ENCODE measurements at regions not wholly inside any gene's neighbourhood (a gene's known extent, or its start where the extent isn't known, plus 50 kb on each side); places are given as distances from the start of the nearest gene placed in this dataset.
"Not testable (repeated sequence)": the region's sequence is repeated elsewhere in the genome, so short reads cannot be mapped to it uniquely, and the experiment has no call there.

- H3K4me2 ChIP-seq (ENCODE audit: low read length); H3K27me3 ChIP-seq (ENCODE audit: insufficient read depth, low read depth, low read length); H3K9ac ChIP-seq (ENCODE audit: low read length); H3K79me2 ChIP-seq (replicated peaks; ENCODE audit: insufficient read depth, low read length); H3K27ac ChIP-seq (ENCODE audit: low read length); H3K9me2 ChIP-seq (ENCODE audit: insufficient read depth, low read length); H3K36me3 ChIP-seq (ENCODE audit: insufficient read depth, low read length); H3F3A ChIP-seq (ENCODE audit: insufficient read depth, low read length, poor library complexity, severe bottlenecking); H4K20me1 ChIP-seq (ENCODE audit: insufficient read depth); H2AFZ ChIP-seq (ENCODE audit: low read depth, low read length); H3K9me3 ChIP-seq (ENCODE audit: low read length); H3K4me3 ChIP-seq (ENCODE audit: low read length): not testable (repeated sequence)
These were observed 208.8 kb downstream of the LAT start for GRCh38 chr16:29193634-29194033.

DNA sequence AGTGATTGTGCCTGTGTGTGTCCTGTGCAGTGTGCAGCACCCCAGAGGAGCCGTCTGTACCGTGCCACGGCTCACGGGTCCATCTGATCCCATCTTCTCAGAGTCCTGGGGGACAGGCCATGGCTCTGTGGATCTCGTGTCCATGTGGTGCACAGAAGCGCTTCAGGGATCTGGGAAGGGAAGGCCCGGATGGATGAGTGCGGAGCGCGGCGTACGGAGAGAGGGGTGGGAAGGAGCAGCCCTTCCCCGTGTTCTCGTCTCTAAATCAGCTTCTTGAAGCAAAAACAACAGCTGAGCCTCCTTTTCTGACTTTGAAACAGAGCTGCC, 208.4 kb downstream of the LAT start:
- not testable (repeated sequence) for H2AFZ ChIP-seq (ENCODE audit: low read depth, low read length); H3K27ac ChIP-seq (ENCODE audit: low read length); H3F3A ChIP-seq (ENCODE audit: insufficient read depth, low read length, poor library complexity, severe bottlenecking); H3K9ac ChIP-seq (ENCODE audit: low read length); H3K79me2 ChIP-seq (replicated peaks; ENCODE audit: insufficient read depth, low read length); H3K9me3 ChIP-seq (ENCODE audit: low read length); H3K36me3 ChIP-seq (ENCODE audit: insufficient read depth, low read length); H4K20me1 ChIP-seq (ENCODE audit: insufficient read depth); H3K4me3 ChIP-seq (ENCODE audit: low read length); H3K4me2 ChIP-seq (ENCODE audit: low read length); H3K9me2 ChIP-seq (ENCODE audit: insufficient read depth, low read length); H3K27me3 ChIP-seq (ENCODE audit: insufficient read depth, low read depth, low read length)

GRCh38 chr16:29192329-29193247, 207.7 kb downstream of the LAT start:
- no peaks in the 10 kb centered on the region for H3K36me3 ChIP-seq (ENCODE audit: insufficient read depth, low read length)
- no peaks in the 10 kb centered on the region for H3F3A ChIP-seq (ENCODE audit: insufficient read depth, low read length, poor library complexity, severe bottlenecking)
- no peaks in the 10 kb centered on the region for H3K9me2 ChIP-seq (ENCODE audit: insufficient read depth, low read length)
- H3K9ac ChIP-seq (ENCODE audit: low read length), result no peak overlapping the region
- H2AFZ ChIP-seq (ENCODE audit: low read depth, low read length), result no peak overlapping the region
- no peak overlapping the region for H3K4me3 ChIP-seq (ENCODE audit: low read length)
- no peak overlapping the region for H3K27ac ChIP-seq (ENCODE audit: low read length)
- no peaks in the 10 kb centered on the region for H3K9me3 ChIP-seq (ENCODE audit: low read length)
- no peaks in the 10 kb centered on the region for H3K79me2 ChIP-seq (replicated peaks; ENCODE audit: insufficient read depth, low read length)
- H4K20me1 ChIP-seq (ENCODE audit: insufficient read depth), result no peaks in the 10 kb centered on the region
- TF ChIP-seq MXI1 (conservative IDR thresholded peaks at IDR 0.05; ENCODE audit: poor library complexity, severe bottlenecking), result no peak
- TF ChIP-seq, protein P1, sequence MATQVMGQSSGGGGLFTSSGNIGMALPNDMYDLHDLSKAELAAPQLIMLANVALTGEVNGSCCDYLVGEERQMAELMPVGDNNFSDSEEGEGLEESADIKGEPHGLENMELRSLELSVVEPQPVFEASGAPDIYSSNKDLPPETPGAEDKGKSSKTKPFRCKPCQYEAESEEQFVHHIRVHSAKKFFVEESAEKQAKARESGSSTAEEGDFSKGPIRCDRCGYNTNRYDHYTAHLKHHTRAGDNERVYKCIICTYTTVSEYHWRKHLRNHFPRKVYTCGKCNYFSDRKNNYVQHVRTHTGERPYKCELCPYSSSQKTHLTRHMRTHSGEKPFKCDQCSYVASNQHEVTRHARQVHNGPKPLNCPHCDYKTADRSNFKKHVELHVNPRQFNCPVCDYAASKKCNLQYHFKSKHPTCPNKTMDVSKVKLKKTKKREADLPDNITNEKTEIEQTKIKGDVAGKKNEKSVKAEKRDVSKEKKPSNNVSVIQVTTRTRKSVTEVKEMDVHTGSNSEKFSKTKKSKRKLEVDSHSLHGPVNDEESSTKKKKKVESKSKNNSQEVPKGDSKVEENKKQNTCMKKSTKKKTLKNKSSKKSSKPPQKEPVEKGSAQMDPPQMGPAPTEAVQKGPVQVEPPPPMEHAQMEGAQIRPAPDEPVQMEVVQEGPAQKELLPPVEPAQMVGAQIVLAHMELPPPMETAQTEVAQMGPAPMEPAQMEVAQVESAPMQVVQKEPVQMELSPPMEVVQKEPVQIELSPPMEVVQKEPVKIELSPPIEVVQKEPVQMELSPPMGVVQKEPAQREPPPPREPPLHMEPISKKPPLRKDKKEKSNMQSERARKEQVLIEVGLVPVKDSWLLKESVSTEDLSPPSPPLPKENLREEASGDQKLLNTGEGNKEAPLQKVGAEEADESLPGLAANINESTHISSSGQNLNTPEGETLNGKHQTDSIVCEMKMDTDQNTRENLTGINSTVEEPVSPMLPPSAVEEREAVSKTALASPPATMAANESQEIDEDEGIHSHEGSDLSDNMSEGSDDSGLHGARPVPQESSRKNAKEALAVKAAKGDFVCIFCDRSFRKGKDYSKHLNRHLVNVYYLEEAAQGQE (IDR thresholded peaks at IDR 0.05; ENCODE audit: borderline replicate concordance), result no peak
- TF ChIP-seq, protein P2, sequence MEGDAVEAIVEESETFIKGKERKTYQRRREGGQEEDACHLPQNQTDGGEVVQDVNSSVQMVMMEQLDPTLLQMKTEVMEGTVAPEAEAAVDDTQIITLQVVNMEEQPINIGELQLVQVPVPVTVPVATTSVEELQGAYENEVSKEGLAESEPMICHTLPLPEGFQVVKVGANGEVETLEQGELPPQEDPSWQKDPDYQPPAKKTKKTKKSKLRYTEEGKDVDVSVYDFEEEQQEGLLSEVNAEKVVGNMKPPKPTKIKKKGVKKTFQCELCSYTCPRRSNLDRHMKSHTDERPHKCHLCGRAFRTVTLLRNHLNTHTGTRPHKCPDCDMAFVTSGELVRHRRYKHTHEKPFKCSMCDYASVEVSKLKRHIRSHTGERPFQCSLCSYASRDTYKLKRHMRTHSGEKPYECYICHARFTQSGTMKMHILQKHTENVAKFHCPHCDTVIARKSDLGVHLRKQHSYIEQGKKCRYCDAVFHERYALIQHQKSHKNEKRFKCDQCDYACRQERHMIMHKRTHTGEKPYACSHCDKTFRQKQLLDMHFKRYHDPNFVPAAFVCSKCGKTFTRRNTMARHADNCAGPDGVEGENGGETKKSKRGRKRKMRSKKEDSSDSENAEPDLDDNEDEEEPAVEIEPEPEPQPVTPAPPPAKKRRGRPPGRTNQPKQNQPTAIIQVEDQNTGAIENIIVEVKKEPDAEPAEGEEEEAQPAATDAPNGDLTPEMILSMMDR (IDR thresholded peaks at IDR 0.05; ENCODE audit: poor library complexity, severe bottlenecking), result no peak
- no peak for TF ChIP-seq TAF1 (IDR thresholded peaks at IDR 0.05; ENCODE audit: low read depth)
- TF ChIP-seq SMC3 (conservative IDR thresholded peaks at IDR 0.05; ENCODE audit: poor library complexity), result no peak
- no peak for TF ChIP-seq EZH2 (IDR thresholded peaks at IDR 0.05; ENCODE audit: borderline replicate concordance, insufficient read depth, low read length, poor library complexity, severe bottlenecking)
- TF ChIP-seq POLR2AphosphoS5 (IDR thresholded peaks at IDR 0.05), result no peak
- no peak for TF ChIP-seq RAD21 (conservative IDR thresholded peaks at IDR 0.05)
- no peak for TF ChIP-seq EP300 (conservative IDR thresholded peaks at IDR 0.05; ENCODE audit: poor library complexity, severe bottlenecking)
- no peak overlapping the region for H3K4me2 ChIP-seq (ENCODE audit: low read length)
- no peaks in the 10 kb centered on the region for H3K27me3 ChIP-seq (ENCODE audit: insufficient read depth, low read depth, low read length)

GRCh38 chr16:29191636-29192180, 206.9 kb downstream of the LAT start:
- H3K27ac ChIP-seq (ENCODE audit: low read length); H3F3A ChIP-seq (ENCODE audit: insufficient read depth, low read length, poor library complexity, severe bottlenecking); H3K4me3 ChIP-seq (ENCODE audit: low read length); H3K36me3 ChIP-seq (ENCODE audit: insufficient read depth, low read length); H3K27me3 ChIP-seq (ENCODE audit: insufficient read depth, low read depth, low read length); H3K9me3 ChIP-seq (ENCODE audit: low read length); H3K9ac ChIP-seq (ENCODE audit: low read length); H3K79me2 ChIP-seq (replicated peaks; ENCODE audit: insufficient read depth, low read length); H3K4me2 ChIP-seq (ENCODE audit: low read length); H3K9me2 ChIP-seq (ENCODE audit: insufficient read depth, low read length); H4K20me1 ChIP-seq (ENCODE audit: insufficient read depth); H2AFZ ChIP-seq (ENCODE audit: low read depth, low read length): not testable (repeated sequence)
